ENCODE measurements at regions not wholly inside any gene's neighbourhood (a gene's known extent, or its start where the extent isn't known, plus 50 kb on each side); places are given as distances from the start of the nearest gene placed in this dataset.

DNA sequence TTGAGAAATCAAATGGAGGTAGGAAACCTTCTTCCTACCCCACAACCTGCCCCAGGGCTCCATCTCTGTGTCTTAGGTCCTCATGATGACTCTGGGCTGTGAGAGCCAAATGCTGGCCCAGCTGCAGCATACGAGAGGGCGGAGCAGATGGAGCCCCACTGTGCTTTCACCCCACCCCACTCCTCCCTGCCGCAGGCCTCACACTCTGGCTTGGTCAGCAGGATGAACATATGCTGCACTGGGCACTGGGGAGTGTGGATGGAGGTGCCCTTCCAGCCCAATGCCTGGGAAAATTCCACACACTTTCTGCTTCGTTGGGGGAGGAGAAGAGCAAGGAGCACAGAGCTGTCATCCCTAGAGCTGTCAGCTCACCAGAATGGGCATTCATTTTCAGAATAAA is 271.6 kb upstream of the CADM1 start:
- DNase-seq (ENCODE audit: low spot score, unreplicated experiment): no peak
- Mint-ChIP-seq H3K36me3 (ENCODE audit: insufficient read depth) (no peaks in the 10 kb centered on the region), H3K4me3 (ENCODE audit: low read depth) (no peak overlapping the region), H3K9me3 (ENCODE audit: low read depth) (no peaks in the 10 kb centered on the region), H3K4me1 (ENCODE audit: low read depth) (peaks cover 5% of the 10 kb centered on the region), H3K27ac (no peak overlapping the region), H3K27me3 (peaks cover 13% of the 10 kb centered on the region)
- TF ChIP-seq, protein P1, sequence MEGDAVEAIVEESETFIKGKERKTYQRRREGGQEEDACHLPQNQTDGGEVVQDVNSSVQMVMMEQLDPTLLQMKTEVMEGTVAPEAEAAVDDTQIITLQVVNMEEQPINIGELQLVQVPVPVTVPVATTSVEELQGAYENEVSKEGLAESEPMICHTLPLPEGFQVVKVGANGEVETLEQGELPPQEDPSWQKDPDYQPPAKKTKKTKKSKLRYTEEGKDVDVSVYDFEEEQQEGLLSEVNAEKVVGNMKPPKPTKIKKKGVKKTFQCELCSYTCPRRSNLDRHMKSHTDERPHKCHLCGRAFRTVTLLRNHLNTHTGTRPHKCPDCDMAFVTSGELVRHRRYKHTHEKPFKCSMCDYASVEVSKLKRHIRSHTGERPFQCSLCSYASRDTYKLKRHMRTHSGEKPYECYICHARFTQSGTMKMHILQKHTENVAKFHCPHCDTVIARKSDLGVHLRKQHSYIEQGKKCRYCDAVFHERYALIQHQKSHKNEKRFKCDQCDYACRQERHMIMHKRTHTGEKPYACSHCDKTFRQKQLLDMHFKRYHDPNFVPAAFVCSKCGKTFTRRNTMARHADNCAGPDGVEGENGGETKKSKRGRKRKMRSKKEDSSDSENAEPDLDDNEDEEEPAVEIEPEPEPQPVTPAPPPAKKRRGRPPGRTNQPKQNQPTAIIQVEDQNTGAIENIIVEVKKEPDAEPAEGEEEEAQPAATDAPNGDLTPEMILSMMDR (IDR thresholded peaks at IDR 0.05; ENCODE audit: unreplicated experiment): no peak

DNA sequence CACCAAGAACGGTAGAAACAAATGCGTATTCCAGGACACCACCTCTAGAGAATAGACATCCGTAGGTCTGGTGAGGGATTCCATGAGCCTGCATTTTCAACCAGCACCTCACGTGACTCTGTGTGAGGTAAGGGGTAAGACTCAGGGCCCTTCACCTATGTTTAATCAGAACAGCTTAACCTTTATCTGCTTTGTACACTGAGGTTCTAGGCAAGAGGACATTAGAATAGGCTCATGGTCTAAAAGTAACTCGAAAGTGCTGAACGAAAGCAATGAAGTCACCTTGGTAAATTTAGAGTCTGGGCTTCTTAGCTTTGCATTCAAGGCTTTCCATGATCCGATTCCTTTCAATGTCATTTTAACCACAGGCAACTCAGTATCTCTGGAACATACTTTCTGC is 270.5 kb upstream of the CADM1 start:
- H3K36me3 Mint-ChIP-seq (ENCODE audit: insufficient read depth): no peaks in the 10 kb centered on the region
- H3K27me3 Mint-ChIP-seq: peaks cover 13% of the 10 kb centered on the region
- peaks cover 2% of the 10 kb centered on the region for H3K4me1 Mint-ChIP-seq (ENCODE audit: low read depth)
- H3K27ac Mint-ChIP-seq: no peak overlapping the region
- TF ChIP-seq, protein P1 (IDR thresholded peaks at IDR 0.05; ENCODE audit: unreplicated experiment): no peak
- H3K4me3 Mint-ChIP-seq (ENCODE audit: low read depth): no peak overlapping the region
- no peaks in the 10 kb centered on the region for H3K9me3 Mint-ChIP-seq (ENCODE audit: low read depth)
- DNase-seq (ENCODE audit: low spot score, unreplicated experiment): no peak

DNA sequence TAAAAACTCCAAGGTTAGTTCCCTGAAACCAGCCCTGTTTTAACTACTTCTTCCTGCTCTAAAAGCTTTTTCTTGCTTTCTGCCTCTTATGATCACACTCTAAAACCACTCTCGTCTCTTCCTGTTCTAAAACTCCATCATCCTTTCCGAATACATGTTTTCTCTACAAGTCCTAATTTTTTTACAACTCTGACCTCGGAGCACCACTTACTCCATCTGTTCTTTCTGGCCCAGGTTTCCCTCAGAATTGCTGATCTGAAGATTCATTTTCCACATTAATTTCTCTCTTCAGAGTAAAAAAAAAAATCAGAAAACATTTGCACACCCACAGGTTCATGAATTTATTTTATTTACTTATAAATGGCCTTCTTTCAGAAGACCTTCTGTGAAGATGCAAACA is 265.7 kb upstream of the CADM1 start:
- no peak for DNase-seq (ENCODE audit: low spot score, unreplicated experiment)
- no peaks in the 10 kb centered on the region for H3K9me3 Mint-ChIP-seq (ENCODE audit: low read depth)
- no peaks in the 10 kb centered on the region for H3K36me3 Mint-ChIP-seq (ENCODE audit: insufficient read depth)
- no peak overlapping the region for H3K27ac Mint-ChIP-seq
- H3K4me3 Mint-ChIP-seq (ENCODE audit: low read depth): no peak overlapping the region
- peaks cover 9% of the 10 kb centered on the region for H3K27me3 Mint-ChIP-seq
- TF ChIP-seq, protein P1 (IDR thresholded peaks at IDR 0.05; ENCODE audit: unreplicated experiment): no peak
- peaks cover 6% of the 10 kb centered on the region for H3K4me1 Mint-ChIP-seq (ENCODE audit: low read depth)

DNA sequence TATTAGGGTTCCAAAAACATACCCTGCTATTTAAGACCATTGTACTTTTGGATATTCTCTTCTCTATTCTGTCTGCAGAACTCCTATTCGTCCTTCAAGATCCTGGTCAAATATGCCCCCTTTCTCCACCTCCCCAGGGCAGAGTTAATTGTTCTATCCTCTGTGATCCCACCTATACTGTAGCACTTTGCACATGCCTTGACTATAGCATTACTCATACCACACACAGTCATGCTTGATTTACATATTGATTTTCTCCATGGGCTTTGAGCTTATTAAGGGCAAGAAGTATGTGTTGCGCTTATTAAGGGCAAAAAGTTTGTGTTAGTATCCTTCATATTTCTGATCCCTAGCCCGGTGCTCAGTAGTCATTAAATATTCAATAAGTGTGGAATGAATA is 263.7 kb upstream of the CADM1 start:
- Mint-ChIP-seq H3K4me1 (ENCODE audit: low read depth) (peaks cover 3% of the 10 kb centered on the region), H3K27ac (no peak overlapping the region), H3K4me3 (ENCODE audit: low read depth) (no peak overlapping the region), H3K27me3 (peaks cover 9% of the 10 kb centered on the region), H3K9me3 (ENCODE audit: low read depth) (no peaks in the 10 kb centered on the region), H3K36me3 (ENCODE audit: insufficient read depth) (no peaks in the 10 kb centered on the region)
- TF ChIP-seq, protein P1 (IDR thresholded peaks at IDR 0.05; ENCODE audit: unreplicated experiment): no peak
- DNase-seq (ENCODE audit: low spot score, unreplicated experiment): no peak

DNA sequence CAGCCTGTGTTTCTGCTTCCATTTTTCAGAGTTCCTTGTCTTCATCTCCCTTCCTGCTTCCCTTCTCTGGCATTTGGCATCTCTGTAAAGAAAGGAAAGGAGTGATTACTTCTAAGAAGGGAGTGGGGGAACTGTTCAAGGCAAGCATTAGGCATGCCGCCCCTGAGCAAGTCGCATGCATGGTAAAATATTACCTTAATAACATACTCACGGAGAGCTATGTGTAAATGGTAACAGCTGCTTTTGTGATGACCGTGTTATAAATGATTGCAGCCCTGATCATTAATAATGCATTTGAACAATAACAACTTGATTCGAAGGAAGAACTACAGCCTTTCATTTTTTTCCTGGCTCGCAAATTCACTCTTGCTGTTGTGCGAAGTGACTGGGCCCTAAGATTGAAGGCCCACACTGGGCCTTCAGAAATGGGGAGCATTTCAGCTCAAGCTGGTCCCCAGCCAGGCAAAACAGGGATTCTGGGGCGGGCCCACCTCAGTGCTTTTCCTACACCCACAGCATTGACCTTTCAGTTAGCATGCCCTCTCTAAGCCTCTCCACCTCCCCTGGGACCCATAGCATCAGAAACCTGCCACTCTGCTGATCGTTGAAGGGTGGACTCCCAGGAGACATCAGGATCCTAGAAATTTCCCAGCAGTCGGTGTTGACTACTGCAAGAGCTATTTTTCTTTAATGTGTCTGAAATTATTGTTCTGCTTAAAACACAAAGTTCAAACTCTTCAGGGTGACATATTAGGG is 263.0 kb upstream of the CADM1 start:
- Mint-ChIP-seq H3K4me3 (ENCODE audit: low read depth) (no peak overlapping the region), H3K27ac (no peak overlapping the region), H3K36me3 (ENCODE audit: insufficient read depth) (no peaks in the 10 kb centered on the region), H3K27me3 (peaks cover 13% of the 10 kb centered on the region), H3K9me3 (ENCODE audit: low read depth) (no peaks in the 10 kb centered on the region), H3K4me1 (ENCODE audit: low read depth) (peaks cover 3% of the 10 kb centered on the region)
- TF ChIP-seq, protein P1 (IDR thresholded peaks at IDR 0.05; ENCODE audit: unreplicated experiment): no peak
- no peak for DNase-seq (ENCODE audit: low spot score, unreplicated experiment)

Measured in progenitor cell of endocrine pancreas (in vitro differentiated cells).